ENCODE measurements at regions not wholly inside any gene's neighbourhood (a gene's known extent, or its start where the extent isn't known, plus 50 kb on each side); places are given as distances from the start of the nearest gene placed in this dataset.
"Not testable (repeated sequence)": the region's sequence is repeated elsewhere in the genome, so short reads cannot be mapped to it uniquely, and the experiment has no call there.

DNA sequence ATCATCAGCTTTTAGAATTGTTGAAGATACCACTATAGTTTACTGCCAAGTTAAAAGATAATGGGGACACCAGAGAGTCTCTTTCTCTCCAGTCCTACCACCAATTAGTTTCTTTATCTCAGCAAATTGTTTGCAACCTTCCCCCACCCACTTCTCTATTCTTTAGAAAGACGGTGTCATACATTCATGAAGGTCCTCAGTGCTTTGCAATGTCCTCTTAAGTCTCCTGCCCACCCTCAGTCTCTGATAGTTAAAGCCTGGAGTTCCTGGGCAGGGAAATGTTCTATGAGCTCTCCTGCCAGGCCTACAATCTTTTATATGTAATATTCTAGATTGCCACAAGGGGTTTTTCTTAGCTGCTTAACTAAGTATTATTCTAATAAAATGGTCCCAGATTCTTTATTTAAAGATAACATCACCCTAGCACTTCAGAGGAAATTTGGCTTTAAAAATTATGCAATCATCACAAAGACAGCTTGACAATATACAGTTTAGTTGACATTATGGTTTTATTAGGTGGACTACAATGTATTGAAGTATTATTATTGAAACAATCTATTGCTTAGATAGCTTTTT, 509.2 kb downstream of the CSNK1G3 start:
- DNase-seq (ENCODE audit: low spot score): no peak
- intact Hi-C loops (cut with DNase I): no loop called here

- intact Hi-C loops (cut with DNase I); DNase-seq (ENCODE audit: low spot score): not testable (repeated sequence)
Measured at GRCh38 chr5:124017321-124017720, 505.3 kb downstream of the CSNK1G3 start.

- no peak for DNase-seq (ENCODE audit: low spot score)
- intact Hi-C loops (cut with DNase I): no loop called here
Measured at GRCh38 chr5:124007675-124008398, 495.9 kb downstream of the CSNK1G3 start.

DNA sequence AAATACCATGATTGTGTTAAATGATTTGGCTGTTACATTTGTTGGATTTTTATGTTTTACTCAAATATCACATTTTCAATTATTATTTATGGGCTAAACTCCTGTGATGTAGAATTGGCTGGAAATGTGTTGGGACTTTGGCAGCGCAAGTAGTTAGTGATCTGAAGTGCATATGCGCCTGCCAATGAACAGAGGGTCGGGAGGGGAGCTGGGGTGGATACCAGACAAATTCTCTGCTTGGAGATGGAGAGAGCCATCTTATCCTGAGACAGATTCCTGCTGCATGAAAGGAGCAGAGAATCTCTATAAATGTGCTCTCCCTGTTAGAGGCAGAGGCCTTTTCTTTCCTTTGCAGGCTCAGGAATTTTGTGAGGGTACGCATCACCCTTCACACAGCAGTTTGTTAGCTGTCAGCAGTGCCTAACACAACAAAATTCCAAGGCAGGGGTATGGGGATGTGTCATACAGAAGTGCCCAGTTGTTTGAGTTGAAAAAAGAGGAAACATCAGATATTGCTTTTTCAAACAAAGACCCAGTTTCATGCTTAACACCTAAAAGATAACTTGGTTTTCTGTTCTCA, 489.1 kb downstream of the CSNK1G3 start:
- intact Hi-C loops (cut with DNase I): no loop called here
- no peak for DNase-seq (ENCODE audit: low spot score)

- intact Hi-C loops (cut with DNase I): no loop called here
Measured at GRCh38 chr5:124000538-124000937, 488.6 kb downstream of the CSNK1G3 start.

GRCh38 chr5:123997462-123998215, 485.7 kb downstream of the CSNK1G3 start:
- DNase-seq (ENCODE audit: low spot score): no peak
- intact Hi-C loops (cut with DNase I): no loop called here

More at GRCh38 chr5:124000538-124000937, 488.6 kb downstream of the CSNK1G3 start:
- no peak for DNase-seq (ENCODE audit: low spot score)

DNA sequence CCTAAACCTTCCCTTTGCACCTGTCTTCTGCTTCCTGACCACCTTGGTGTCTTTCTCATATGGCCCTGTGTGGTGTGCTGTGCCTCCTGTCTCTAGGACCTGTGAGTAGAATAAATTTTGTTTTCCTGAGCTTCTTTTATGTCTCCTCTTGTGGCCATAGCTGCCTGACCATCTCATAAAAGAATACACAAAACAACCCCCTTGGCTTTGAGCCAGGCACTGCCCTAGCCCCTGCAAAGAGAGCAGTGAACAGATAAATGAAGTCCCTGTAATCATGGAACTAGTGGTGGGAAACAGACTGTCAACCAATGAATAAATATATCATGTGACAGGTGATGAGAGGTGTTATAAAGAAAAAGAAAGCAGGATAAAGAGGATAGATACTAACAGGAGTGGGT, 485.1 kb downstream of the CSNK1G3 start:
- no peak for DNase-seq (ENCODE audit: low spot score)
- intact Hi-C loops (cut with DNase I): no loop called here

- DNase-seq (ENCODE audit: low spot score): no peak
Measured at GRCh38 chr5:123992641-123993040, 480.7 kb downstream of the CSNK1G3 start.

DNA sequence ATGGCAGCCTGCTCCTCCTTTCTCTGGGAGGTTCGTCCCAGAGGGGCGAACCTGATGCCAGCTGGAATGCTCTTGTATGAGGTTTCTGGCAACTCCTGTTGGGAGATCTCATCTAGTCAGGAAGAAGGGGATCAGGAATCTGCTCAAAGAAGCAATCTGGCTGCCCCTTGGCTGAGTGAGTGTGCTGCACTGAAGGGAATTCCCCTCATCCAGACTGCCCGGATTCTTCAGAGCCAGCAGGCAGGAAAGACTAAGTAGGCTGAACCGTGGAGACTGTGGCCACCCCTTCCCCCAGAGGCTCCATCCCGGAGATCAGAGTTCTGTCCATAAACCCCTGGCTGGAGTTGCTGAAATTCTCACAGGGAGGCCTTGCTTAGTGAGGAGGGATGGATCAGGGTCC, 476.0 kb downstream of the CSNK1G3 start:
- DNase-seq (ENCODE audit: low spot score): no peak
- intact Hi-C loops (cut with DNase I): no loop called here

More at GRCh38 chr5:123992641-123993040, 480.7 kb downstream of the CSNK1G3 start:
- intact Hi-C loops (cut with DNase I): no loop called here

GRCh38 chr5:123976379-123977033, 464.5 kb downstream of the CSNK1G3 start:
- intact Hi-C loops (cut with DNase I): no loop called here

DNA sequence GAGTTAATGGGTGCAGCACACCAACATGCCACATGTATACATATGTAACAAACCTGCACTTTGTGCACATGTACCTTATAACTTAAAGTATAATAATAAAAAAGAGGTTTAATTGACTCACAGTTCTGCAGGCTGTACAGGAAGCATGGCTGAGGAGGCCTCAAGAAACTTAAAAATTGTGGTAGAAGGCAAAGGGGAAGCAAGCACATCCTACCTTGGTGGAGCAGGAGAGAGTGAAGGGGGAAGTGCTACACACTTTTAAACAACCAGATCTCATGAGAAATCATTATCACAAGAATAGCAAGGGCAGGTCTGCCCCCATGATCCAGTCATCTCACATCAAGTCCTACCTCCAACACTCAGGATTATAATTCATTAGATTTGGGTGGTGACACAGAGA, 463.5 kb downstream of the CSNK1G3 start:
- intact Hi-C loops (cut with DNase I); DNase-seq (ENCODE audit: low spot score): not testable (repeated sequence)

More at GRCh38 chr5:123976379-123977033, 464.5 kb downstream of the CSNK1G3 start:
- DNase-seq (ENCODE audit: low spot score): no peak

- DNase-seq (ENCODE audit: low spot score): no peak
- intact Hi-C loops (cut with DNase I): no loop called here
Measured at GRCh38 chr5:123966781-123967180, 454.8 kb downstream of the CSNK1G3 start.

GRCh38 chr5:123965626-123966025, 453.6 kb downstream of the CSNK1G3 start:
- intact Hi-C loops (cut with DNase I): no loop called here
- DNase-seq (ENCODE audit: low spot score): no peak

DNA sequence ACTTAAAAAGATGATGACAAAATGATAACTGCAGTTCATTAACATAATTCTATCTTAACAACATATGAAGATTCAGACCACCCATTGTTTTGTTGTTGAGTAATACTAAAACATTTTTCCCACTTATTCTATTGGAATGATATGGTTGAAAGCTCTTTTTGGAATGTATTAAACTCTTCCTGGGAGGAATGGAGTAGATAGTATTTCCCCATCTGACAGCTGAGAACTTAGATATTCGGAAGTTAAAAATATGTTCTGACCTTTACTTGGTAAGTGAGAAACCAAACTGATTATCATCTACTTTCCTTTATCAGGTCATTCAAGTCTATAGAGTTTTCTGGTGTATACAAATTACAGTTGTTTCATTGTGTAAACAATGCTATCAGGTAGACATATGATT, 452.9 kb downstream of the CSNK1G3 start:
- intact Hi-C loops (cut with DNase I): no loop called here
- no peak for DNase-seq (ENCODE audit: low spot score)

DNA sequence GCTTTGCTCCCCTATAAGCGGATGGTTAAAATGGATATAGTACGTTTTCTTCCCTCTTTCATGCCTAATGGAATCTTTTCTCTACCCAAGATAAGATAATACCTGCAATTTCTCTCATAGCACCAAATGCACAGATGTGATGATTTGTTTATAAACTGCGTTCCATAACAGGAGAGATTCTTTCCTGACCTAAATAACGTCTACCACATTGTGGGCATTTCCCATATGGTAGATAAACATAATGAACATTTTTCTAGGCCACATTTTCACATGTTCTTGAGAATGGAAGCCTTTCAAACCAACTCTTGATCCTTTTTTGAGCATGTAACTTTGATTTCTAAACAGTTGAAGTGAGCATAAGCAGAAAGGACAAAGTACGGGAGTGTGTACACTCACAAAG, 448.5 kb downstream of the CSNK1G3 start:
- DNase-seq (ENCODE audit: low spot score): no peak
- intact Hi-C loops (cut with DNase I): no loop called here

GRCh38 chr5:123951582-123951977, 439.6 kb downstream of the CSNK1G3 start:
- DNase-seq (ENCODE audit: low spot score): no peak
- intact Hi-C loops (cut with DNase I): no loop called here

GRCh38 chr5:123950701-123951581, 439.0 kb downstream of the CSNK1G3 start:
- intact Hi-C loops (cut with DNase I): no loop called here
- no peak for DNase-seq (ENCODE audit: low spot score)

DNA sequence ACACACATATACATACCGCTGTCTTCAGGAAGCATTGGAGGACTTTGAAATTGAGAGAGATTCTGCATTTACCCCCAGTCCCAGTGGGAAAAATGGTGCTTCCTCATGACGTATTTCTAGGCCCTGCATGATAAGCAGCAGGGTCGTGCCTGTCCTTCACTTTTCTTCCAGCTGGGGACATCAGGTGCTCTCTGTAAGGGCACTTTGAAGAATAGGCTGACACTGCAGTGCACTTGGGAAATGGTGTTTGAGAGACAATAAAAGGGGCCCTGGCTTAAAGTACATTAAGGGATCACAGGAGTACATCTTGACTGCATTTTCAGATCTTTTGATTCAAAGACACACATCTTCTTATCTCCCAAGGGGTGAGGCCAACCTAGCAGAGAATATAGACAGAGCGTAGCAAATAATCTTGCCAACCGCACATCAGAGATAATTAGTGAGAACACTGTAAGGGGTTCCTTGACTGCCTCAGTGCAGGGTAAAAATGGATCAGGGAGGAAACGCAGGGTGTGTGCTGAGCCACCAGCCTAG, 437.9 kb downstream of the CSNK1G3 start:
- no peak for DNase-seq (ENCODE audit: low spot score)
- intact Hi-C loops (cut with DNase I): no loop called here

Data from cardiac septum (tissue), 1 donor.